Pancreas (tissue), 10 donors: ENCODE measurements at regions not wholly inside any gene's neighbourhood (a gene's known extent, or its start where the extent isn't known, plus 50 kb on each side); places are given as distances from the start of the nearest gene placed in this dataset.

Source experiments
- ATAC-seq, 4 donors: fragments of 200-7000 bp; cut with Tn5 transposase; one replicate each; pipeline versions ENCODE4 v1.8.0 to v1.9.1; 2020; ENCODE audit warnings: mild to moderate bottlenecking in 4 of 4, moderate library complexity in 4 of 4
- DNase-seq, 6 donors: peaks; one replicate each; pipeline ENCODE4 v3.0.0-alpha.2; 2020
- FAIRE-seq: peaks from 2 replicates; lab custom pipeline; 2012; peaks lifted over from hg19 to GRCh38; lab: Jason Lieb, UNC
- H3K27ac ChIP-seq, 4 donors: fragments of 200-600 bp; sonication (generic); 1 replicate in 3 of 4; 2 replicates in 1 of 4; pipeline versions ENCODE4 v1.5.0 to v1.8.0; 2020
- H3K27me3 ChIP-seq, 4 donors: fragments of 200-600 bp; one replicate each; pipeline ENCODE4 v1.8.0; 2021
- H3K36me3 ChIP-seq, 3 donors: fragments of 200-600 bp; sonication (generic) in 1 of 3; one replicate each; pipeline versions ENCODE4 v1.5.0 to v1.8.0; 2020 to 2021
- H3K4me1 ChIP-seq, 3 donors: fragments of 200-600 bp; one replicate each; pipeline ENCODE4 v1.8.0; 2021
- H3K4me3 ChIP-seq, 4 donors: fragments of 200-600 bp; sonication (generic) in 2 of 4; one replicate each; pipeline versions ENCODE4 v1.5.0 to v1.8.0; 2020 to 2021
- H3K9me3 ChIP-seq, 4 donors: fragments of 200-600 bp; one replicate each; pipeline ENCODE4 v1.8.0; 2021
- WGBS, 2 donors: extraction: QIAGEN DNeasy Blood & Tissue Kit; methylation state at CpG; one replicate each; pipeline ENCODE4 v1.1.7; 2013; 5-methylcytosine and 5-hydroxymethylcytosine counted together
- intact Hi-C, 3 donors: fragments of 100-400 bp; cut with DNase I; formaldehyde crosslinking; loops; one replicate each; pipeline versions ENCODE4 v1.11.1 to v1.14.2; 2022
- TF ChIP-seq, protein P1 (sequence below), 4 donors: fragments of 200-600 bp; sonication (generic) in 3 of 4; IDR thresholded peaks; one replicate each; pipeline versions ENCODE4 v1.5.0 to v1.8.0; 2021; ENCODE audit warnings: antibody characterized with exemption in 4 of 4
- donor health status: healthy with polysubstance abuse.
- donor health status: DM: no; HTN: no; CAD: no; lungs with moderate emphysema.
- donor health status: DM: no; HTN: no; CAD: no.
- donor health status: control.
- donor health status: control.
- donor health status: Bipolar disorder and iron deficiency.
- donor health status: DM: yes; HTN: yes; CAD: no.
- donor health status: DM: no; HTN: no; CAD: no.
- donor health status: DM: no; HTN: no; CAD: no.
- donor health status: DM: yes; HTN: yes; CAD: no.

- WGBS, 2 donors = 40 to 42% methylated on average over 3 of the region's 3 CpGs
- intact Hi-C loops = no loop called here
- H3K4me1 ChIP-seq = no peaks in the 10 kb centered on the region
- FAIRE-seq = no peak
- peak in 2 of 4 donors; percentile 26 to 29 for ATAC-seq
- H3K4me3 ChIP-seq = no peak overlapping the region
- H3K27ac ChIP-seq = no peak overlapping the region
- H3K36me3 ChIP-seq = no peaks in the 10 kb centered on the region
- H3K27me3 ChIP-seq = no peaks in the 10 kb centered on the region
- no peak for DNase-seq
- TF ChIP-seq, protein P1, sequence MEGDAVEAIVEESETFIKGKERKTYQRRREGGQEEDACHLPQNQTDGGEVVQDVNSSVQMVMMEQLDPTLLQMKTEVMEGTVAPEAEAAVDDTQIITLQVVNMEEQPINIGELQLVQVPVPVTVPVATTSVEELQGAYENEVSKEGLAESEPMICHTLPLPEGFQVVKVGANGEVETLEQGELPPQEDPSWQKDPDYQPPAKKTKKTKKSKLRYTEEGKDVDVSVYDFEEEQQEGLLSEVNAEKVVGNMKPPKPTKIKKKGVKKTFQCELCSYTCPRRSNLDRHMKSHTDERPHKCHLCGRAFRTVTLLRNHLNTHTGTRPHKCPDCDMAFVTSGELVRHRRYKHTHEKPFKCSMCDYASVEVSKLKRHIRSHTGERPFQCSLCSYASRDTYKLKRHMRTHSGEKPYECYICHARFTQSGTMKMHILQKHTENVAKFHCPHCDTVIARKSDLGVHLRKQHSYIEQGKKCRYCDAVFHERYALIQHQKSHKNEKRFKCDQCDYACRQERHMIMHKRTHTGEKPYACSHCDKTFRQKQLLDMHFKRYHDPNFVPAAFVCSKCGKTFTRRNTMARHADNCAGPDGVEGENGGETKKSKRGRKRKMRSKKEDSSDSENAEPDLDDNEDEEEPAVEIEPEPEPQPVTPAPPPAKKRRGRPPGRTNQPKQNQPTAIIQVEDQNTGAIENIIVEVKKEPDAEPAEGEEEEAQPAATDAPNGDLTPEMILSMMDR (IDR thresholded peaks at IDR 0.05) = no peak
- H3K9me3 ChIP-seq = no peaks in the 10 kb centered on the region
Measured at GRCh38 chr17:72063262-72063661, 57.6 kb upstream of the SOX9 start.

- WGBS, 2 donors = 82 to 85% methylated on average over 4 of the region's 4 CpGs
- Histone ChIP-seq H3K27ac (no peak overlapping the region), H3K4me3 (no peak overlapping the region), H3K9me3 (no peaks in the 10 kb centered on the region), H3K27me3 (no peaks in the 10 kb centered on the region), H3K4me1 (no peaks in the 10 kb centered on the region), H3K36me3 (no peaks in the 10 kb centered on the region)
- intact Hi-C loops = no loop called here
- no peak for ATAC-seq
- FAIRE-seq = no peak
- TF ChIP-seq, protein P1 (IDR thresholded peaks at IDR 0.05) = no peak
- DNase-seq = no peak
Measured at GRCh38 chr17:72063756-72064450, 56.9 kb upstream of the SOX9 start.

DNA sequence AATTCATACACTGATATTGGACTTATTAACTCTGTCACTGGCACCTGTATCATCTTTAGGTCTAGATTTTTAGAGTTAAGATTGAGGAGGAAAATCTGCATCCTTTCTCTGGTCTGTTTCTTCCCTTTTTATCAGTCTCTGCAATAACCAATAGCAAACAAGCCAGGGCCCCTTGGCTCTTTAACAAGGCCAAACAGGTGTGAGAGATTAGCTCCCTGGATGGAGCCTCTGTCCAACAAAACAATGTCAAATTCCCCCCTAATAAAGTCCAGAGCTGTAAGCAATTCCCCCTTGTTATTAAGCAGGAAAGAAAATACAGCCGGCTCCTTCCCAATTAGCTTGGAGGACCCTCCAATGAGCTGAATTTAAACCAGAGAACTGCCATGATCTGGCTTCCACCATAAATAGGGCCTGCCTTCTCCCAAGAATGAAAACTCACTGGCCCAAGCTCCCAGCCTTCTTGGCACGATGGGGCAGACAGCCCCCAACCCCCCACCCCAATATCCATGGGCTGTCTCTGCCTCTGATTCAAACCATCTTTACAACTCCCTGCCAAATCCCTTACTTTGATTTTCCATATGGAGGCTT, 56.1 kb upstream of the SOX9 start:
- Histone ChIP-seq H3K4me1 (no peaks in the 10 kb centered on the region), H3K27ac (no peak overlapping the region), H3K9me3 (no peaks in the 10 kb centered on the region), H3K27me3 (no peaks in the 10 kb centered on the region), H3K36me3 (no peaks in the 10 kb centered on the region), H3K4me3 (no peak overlapping the region)
- FAIRE-seq (no peak), ATAC-seq (no peak), DNase-seq (no peak)
- intact Hi-C loops = no loop called here
- WGBS, 2 donors = 81 to 97% methylated on average over 2 of the region's 2 CpGs
- TF ChIP-seq, protein P1 (IDR thresholded peaks at IDR 0.05) = no peak

DNA sequence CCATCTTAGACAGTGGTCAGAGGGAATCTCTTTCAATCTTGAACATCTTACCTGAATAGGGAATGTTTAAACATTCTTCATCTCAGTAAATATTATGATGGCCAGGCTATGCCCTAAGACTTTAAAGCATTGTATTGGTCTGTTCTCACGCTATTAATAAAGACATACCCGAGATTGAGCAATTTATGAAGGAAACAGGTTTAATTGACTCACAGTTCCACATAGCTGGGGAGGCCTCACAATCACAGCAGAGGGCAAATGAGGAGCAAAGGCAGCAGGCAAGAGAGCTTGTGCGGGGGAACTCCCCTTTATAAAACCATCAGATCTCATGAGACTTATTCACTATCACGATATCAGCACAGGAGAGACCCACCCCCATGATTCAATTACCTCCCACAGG, 55.3 kb upstream of the SOX9 start:
- Histone ChIP-seq H3K9me3 (no peaks in the 10 kb centered on the region), H3K4me3 (no peak overlapping the region), H3K4me1 (no peaks in the 10 kb centered on the region), H3K27me3 (no peaks in the 10 kb centered on the region), H3K36me3 (no peaks in the 10 kb centered on the region), H3K27ac (no peak overlapping the region)
- intact Hi-C loops = no loop called here
- FAIRE-seq (no peak), ATAC-seq (no peak), DNase-seq (no peak)
- 82 to 83% methylated on average over 4 of the region's 4 CpGs for WGBS, 2 donors
- TF ChIP-seq, protein P1 (IDR thresholded peaks at IDR 0.05) = no peak

- TF ChIP-seq, protein P1 (IDR thresholded peaks at IDR 0.05) = no peak
- DNase-seq (no peak), FAIRE-seq (no peak), ATAC-seq (no peak)
- Histone ChIP-seq H3K27ac (no peak overlapping the region), H3K4me1 (peaks cover 0 to 5% (median 0%) of the 10 kb centered on the region in 3 donors), H3K27me3 (no peaks in the 10 kb centered on the region), H3K9me3 (no peaks in the 10 kb centered on the region), H3K4me3 (no peak overlapping the region), H3K36me3 (no peaks in the 10 kb centered on the region)
- 55 to 59% methylated on average over 1 of the region's 1 CpG for WGBS, 2 donors
- intact Hi-C loops = no loop called here
Measured at GRCh38 chr17:72068643-72069042, 52.2 kb upstream of the SOX9 start.
